HT1080 (cell line): ENCODE measurements at regions not wholly inside any gene's neighbourhood (a gene's known extent, or its start where the extent isn't known, plus 50 kb on each side); places are given as distances from the start of the nearest gene placed in this dataset.

ENCODE experiments used
- DNase-seq: peaks from one replicate; pipeline ENCODE4 v3.0.0-alpha.2; 2015; ENCODE audit warnings: low read depth

- no peak for DNase-seq
Measured at GRCh38 chr1:80249699-80250098, 1243.2 kb upstream of the ADGRL4 start.

- DNase-seq, result peak; percentile 48
Measured at GRCh38 chr1:80248886-80249285, 1242.4 kb upstream of the ADGRL4 start.

- DNase-seq, result no peak
Measured at GRCh38 chr1:80245813-80246212, 1239.3 kb upstream of the ADGRL4 start.

GRCh38 chr1:80244372-80244771 lies 1237.8 kb upstream of the ADGRL4 start:
- no peak for DNase-seq

GRCh38 chr1:80241566-80241965 lies 1235.0 kb upstream of the ADGRL4 start:
- DNase-seq, result no peak

GRCh38 chr1:80225510-80225909 lies 1219.0 kb upstream of the ADGRL4 start:
- no peak for DNase-seq

GRCh38 chr1:80221319-80221718 lies 1214.8 kb upstream of the ADGRL4 start:
- DNase-seq, result no peak

- peak; percentile 33 for DNase-seq
Measured at GRCh38 chr1:80218112-80218511, 1211.6 kb upstream of the ADGRL4 start.

GRCh38 chr1:80217377-80217986 lies 1211.0 kb upstream of the ADGRL4 start:
- DNase-seq, result peak; percentile 54

GRCh38 chr1:80214888-80215540 lies 1208.5 kb upstream of the ADGRL4 start:
- DNase-seq, result no peak

GRCh38 chr1:80212948-80213347 lies 1206.4 kb upstream of the ADGRL4 start:
- no peak for DNase-seq

- no peak for DNase-seq
Measured at GRCh38 chr1:80211691-80212380, 1205.3 kb upstream of the ADGRL4 start.

GRCh38 chr1:80202118-80202517 lies 1195.6 kb upstream of the ADGRL4 start:
- no peak for DNase-seq

GRCh38 chr1:80194221-80194620 lies 1187.7 kb upstream of the ADGRL4 start:
- DNase-seq, result no peak

GRCh38 chr1:80181418-80181817 lies 1174.9 kb upstream of the ADGRL4 start:
- DNase-seq, result no peak

GRCh38 chr1:80171631-80172030 lies 1165.1 kb upstream of the ADGRL4 start:
- DNase-seq, result no peak

- no peak for DNase-seq
Measured at GRCh38 chr1:80170811-80171485, 1164.4 kb upstream of the ADGRL4 start.

- no peak for DNase-seq
Measured at GRCh38 chr1:80164150-80164549, 1157.6 kb upstream of the ADGRL4 start.

- no peak for DNase-seq
Measured at GRCh38 chr1:80163686-80164085, 1157.2 kb upstream of the ADGRL4 start.

- no peak for DNase-seq
Measured at GRCh38 chr1:80158771-80159170, 1152.2 kb upstream of the ADGRL4 start.

GRCh38 chr1:80158266-80158665 lies 1151.7 kb upstream of the ADGRL4 start:
- no peak for DNase-seq

- DNase-seq, result no peak
Measured at GRCh38 chr1:80155371-80155770, 1148.8 kb upstream of the ADGRL4 start.
